ENCODE measurements at regions not wholly inside any gene's neighbourhood (a gene's known extent, or its start where the extent isn't known, plus 50 kb on each side); places are given as distances from the start of the nearest gene placed in this dataset.

GRCh38 chr13:80133631-80134261 lies 207.2 kb downstream of the SPRY2 start:
- intact Hi-C loops (cut with DNase I; ENCODE audit: low total_unique reads): no loop called here
- Histone ChIP-seq H3K4me1 (peaks cover 3 to 24% (median 11%) of the 10 kb centered on the region in 6 donors), H3K36me3 (no peaks in the 10 kb centered on the region), H3K4me3 (peak overlapping the region in 2 of 8 donors; percentile 16 to 49), H3K9me3 (no peaks in the 10 kb centered on the region), H3K27me3 (replicated peaks in 1 of 7) (no peaks in the 10 kb centered on the region), H3K27ac (peak overlapping the region in 7 of 8 donors; percentile 38 to 70 (median 59))
- no peak for DNase-seq
- TF ChIP-seq POLR2A (IDR thresholded peaks at IDR 0.05): no peak
- no peak for TF ChIP-seq POLR2AphosphoS5 (IDR thresholded peaks at IDR 0.05)
- no peak for TF ChIP-seq CTCF (IDR thresholded peaks at IDR 0.05 in 8 of 11, conservative IDR thresholded peaks at IDR 0.05 in 3 of 11)
- WGBS, 5 donors: 37 to 50% (median 47%) methylated on average over 6 of the region's 6 CpGs

DNA sequence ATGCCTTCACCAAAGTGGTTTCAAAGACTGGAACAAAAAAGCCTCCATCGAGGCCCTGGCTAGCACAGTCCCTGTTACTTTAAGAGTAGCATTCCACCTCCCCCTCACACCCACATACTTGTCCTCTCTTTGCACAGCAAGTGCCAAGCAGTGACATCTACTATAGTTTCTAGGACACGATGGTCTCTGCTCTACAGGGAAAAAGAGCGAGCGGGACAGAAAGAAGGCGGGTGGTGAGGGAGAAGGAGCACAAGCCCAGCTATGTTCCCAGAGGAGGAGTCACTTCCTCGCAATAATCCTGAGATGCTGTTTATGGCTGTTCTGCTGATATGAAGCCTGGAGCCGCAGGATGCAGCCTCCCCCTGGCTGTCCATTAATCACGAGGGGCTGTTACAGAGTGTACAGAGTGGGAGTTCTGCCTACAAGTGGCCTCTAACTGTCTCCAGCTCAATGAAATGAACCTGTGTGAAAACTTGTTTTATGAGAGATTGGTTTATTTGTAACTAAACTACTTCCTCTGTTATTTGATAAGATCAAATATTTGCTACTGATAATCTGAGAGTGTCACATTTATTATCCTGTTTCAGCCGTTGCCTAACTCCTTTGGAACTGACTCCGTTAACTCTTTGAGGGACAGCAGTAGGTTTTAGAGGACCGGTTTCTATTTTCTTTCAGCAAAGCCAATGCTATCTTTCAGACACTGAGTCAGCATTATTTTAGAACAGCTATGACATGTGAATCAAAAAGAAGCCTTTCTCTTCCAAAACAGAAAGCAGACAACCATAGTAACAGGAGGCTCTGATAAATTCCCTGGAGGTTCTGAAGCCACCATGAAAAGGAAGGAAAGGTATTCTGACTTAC lies 208.0 kb downstream of the SPRY2 start:
- H3K27me3 ChIP-seq (replicated peaks in 1 of 7): no peaks in the 10 kb centered on the region
- no peaks in the 10 kb centered on the region for H3K36me3 ChIP-seq
- intact Hi-C loops (cut with DNase I; ENCODE audit: low total_unique reads): no loop called here
- H3K27ac ChIP-seq: peak overlapping the region in 7 of 8 donors; percentile 38 to 70 (median 59)
- TF ChIP-seq POLR2A (IDR thresholded peaks at IDR 0.05) (no peak), POLR2AphosphoS5 (IDR thresholded peaks at IDR 0.05) (peak in 2 of 3 donors; percentile 45 to 64), CTCF (IDR thresholded peaks at IDR 0.05 in 8 of 11, conservative IDR thresholded peaks at IDR 0.05 in 3 of 11) (no peak)
- H3K4me1 ChIP-seq: peaks cover 3 to 24% (median 11%) of the 10 kb centered on the region in 6 donors
- no peak for DNase-seq
- 38 to 54% (median 42%) methylated on average over 11 of the region's 11 CpGs for WGBS, 5 donors
- H3K9me3 ChIP-seq: no peaks in the 10 kb centered on the region
- H3K4me3 ChIP-seq: peak overlapping the region in 2 of 8 donors; percentile 16 to 49

DNA sequence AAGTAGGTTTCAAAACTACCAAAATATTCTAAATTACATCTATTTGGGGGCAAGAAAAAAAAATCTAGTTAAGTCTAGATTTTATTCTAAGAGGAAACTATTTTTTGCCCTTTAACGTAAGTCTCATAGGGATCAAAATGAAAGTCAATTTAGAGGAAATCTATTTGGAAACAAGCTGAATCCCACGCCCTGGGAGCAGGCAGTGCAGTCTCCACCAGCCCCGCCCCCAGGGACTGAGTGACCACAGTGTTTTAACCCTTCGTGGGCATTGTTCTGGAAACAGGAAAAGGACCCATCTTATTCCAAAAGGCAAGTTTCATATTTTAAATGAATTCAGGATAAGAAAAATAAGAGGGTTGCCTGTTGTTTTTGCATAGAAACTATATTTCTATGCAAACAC lies 209.7 kb downstream of the SPRY2 start:
- no peak for DNase-seq
- Histone ChIP-seq H3K27ac (peak overlapping the region in 5 of 8 donors; percentile 37 to 68 (median 49)), H3K27me3 (replicated peaks in 1 of 7) (no peaks in the 10 kb centered on the region), H3K4me1 (peaks cover 3 to 24% (median 11%) of the 10 kb centered on the region in 6 donors), H3K9me3 (no peaks in the 10 kb centered on the region), H3K4me3 (peak overlapping the region in 2 of 8 donors; percentile 23 to 34), H3K36me3 (no peaks in the 10 kb centered on the region)
- TF ChIP-seq POLR2A (IDR thresholded peaks at IDR 0.05) (no peak), POLR2AphosphoS5 (IDR thresholded peaks at IDR 0.05) (peak in 2 of 3 donors; percentile 19 to 39)
- 20 to 47% (median 36%) methylated on average over 4 of the region's 4 CpGs for WGBS, 5 donors
- intact Hi-C loops (cut with DNase I; ENCODE audit: low total_unique reads): no loop called here

- Histone ChIP-seq H3K4me3 (no peak overlapping the region), H3K27me3 (replicated peaks in 1 of 7) (no peaks in the 10 kb centered on the region), H3K4me1 (peaks cover 0 to 4% (median 1%) of the 10 kb centered on the region in 6 donors), H3K9me3 (no peaks in the 10 kb centered on the region), H3K36me3 (no peaks in the 10 kb centered on the region), H3K27ac (no peak overlapping the region)
- TF ChIP-seq POLR2A (IDR thresholded peaks at IDR 0.05) (no peak), CTCF (IDR thresholded peaks at IDR 0.05 in 8 of 11, conservative IDR thresholded peaks at IDR 0.05 in 3 of 11) (no peak), POLR2AphosphoS5 (IDR thresholded peaks at IDR 0.05) (no peak)
- no peak for DNase-seq
- intact Hi-C loops (cut with DNase I; ENCODE audit: low total_unique reads): no loop called here
- 43 to 68% (median 52%) methylated on average over 1 of the region's 1 CpG for WGBS, 5 donors
Measured at GRCh38 chr13:80126389-80127068, 214.4 kb downstream of the SPRY2 start.

Measured in spleen (tissue), 11 donors.